Esophagus muscularis mucosa (tissue), 4 donors: ENCODE measurements at regions not wholly inside any gene's neighbourhood (a gene's known extent, or its start where the extent isn't known, plus 50 kb on each side); places are given as distances from the start of the nearest gene placed in this dataset.

Experiments
- EP300 ChIP-seq: sonication (generic); formaldehyde crosslinking; IDR thresholded peaks from one replicate; pipeline ENCODE4 v1.6.1; 2017; ENCODE audit warnings: antibody characterized with exemption
- POLR2A ChIP-seq: fragments of 450-650 bp; IDR thresholded peaks from one replicate; pipeline ENCODE4 v1.6.1; 2017; ENCODE audit warnings: antibody characterized with exemption, moderate library complexity, mild to moderate bottlenecking, low read depth
- POLR2AphosphoS5 ChIP-seq, 2 donors: sonication (generic); formaldehyde crosslinking; IDR thresholded peaks; one replicate each; pipeline ENCODE4 v1.6.1; 2017; ENCODE audit warnings: antibody characterized with exemption in 2 of 2
- TF ChIP-seq, protein P1 (sequence below), 3 experiments: fragments of 200-600 bp in 2 of 3; fragments of 450-650 bp in 1 of 3; sonication (generic) in 2 of 3; IDR thresholded peaks; one replicate each; pipeline ENCODE4 v1.5.1; 2017 to 2019; ENCODE audit warnings: antibody characterized with exemption in 3 of 3, mild to moderate bottlenecking in 2 of 3, moderate library complexity in 1 of 3

DNA sequence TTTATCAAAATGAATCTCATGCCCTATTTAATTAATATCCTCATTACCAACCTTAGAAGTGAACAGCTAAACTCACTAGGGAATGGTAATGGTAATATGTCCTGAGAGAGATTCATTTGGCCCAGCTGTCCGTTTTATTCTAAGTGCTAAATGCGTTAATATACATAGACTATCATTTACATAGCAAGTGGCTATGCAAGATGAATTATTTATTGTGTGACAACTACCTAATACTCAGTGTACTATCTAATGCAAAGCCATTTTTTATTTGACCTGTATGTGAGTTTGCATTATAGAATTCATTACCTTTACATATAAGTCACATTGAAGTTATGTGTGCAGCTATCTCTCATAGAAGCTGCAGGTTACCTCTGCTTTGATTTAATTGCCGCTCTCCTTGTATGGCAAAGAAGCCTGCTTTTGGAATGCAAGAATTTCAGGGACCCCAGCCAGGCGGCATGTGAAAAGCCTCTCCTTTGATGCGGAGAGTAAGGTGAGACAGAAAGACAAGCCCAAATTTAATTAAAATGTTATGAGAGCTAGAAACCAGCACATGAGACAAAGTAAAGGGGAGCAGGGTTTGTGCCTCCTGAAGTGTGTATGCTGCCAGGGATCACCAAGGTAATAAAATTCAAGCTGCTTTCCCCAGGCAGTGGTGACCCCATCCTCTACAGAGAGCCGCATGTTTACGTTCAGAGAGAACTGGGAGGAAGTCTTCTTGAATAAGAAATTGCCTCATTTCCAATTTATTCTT lies 693.0 kb upstream of the MAP3K7 start:
- TF ChIP-seq, protein P1, sequence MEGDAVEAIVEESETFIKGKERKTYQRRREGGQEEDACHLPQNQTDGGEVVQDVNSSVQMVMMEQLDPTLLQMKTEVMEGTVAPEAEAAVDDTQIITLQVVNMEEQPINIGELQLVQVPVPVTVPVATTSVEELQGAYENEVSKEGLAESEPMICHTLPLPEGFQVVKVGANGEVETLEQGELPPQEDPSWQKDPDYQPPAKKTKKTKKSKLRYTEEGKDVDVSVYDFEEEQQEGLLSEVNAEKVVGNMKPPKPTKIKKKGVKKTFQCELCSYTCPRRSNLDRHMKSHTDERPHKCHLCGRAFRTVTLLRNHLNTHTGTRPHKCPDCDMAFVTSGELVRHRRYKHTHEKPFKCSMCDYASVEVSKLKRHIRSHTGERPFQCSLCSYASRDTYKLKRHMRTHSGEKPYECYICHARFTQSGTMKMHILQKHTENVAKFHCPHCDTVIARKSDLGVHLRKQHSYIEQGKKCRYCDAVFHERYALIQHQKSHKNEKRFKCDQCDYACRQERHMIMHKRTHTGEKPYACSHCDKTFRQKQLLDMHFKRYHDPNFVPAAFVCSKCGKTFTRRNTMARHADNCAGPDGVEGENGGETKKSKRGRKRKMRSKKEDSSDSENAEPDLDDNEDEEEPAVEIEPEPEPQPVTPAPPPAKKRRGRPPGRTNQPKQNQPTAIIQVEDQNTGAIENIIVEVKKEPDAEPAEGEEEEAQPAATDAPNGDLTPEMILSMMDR (IDR thresholded peaks at IDR 0.05), result no peak
- TF ChIP-seq EP300, result no peak
- TF ChIP-seq POLR2AphosphoS5 (IDR thresholded peaks at IDR 0.05), result no peak
- TF ChIP-seq POLR2A, result no peak
